Smooth muscle cell of the brain vasculature (primary cell): ENCODE measurements at regions not wholly inside any gene's neighbourhood (a gene's known extent, or its start where the extent isn't known, plus 50 kb on each side); places are given as distances from the start of the nearest gene placed in this dataset.

Experiments used
- DNase-seq: peaks from one replicate; pipeline ENCODE4 v3.0.0-alpha.2; 2012; ENCODE audit warnings: low read depth, low spot score

DNA sequence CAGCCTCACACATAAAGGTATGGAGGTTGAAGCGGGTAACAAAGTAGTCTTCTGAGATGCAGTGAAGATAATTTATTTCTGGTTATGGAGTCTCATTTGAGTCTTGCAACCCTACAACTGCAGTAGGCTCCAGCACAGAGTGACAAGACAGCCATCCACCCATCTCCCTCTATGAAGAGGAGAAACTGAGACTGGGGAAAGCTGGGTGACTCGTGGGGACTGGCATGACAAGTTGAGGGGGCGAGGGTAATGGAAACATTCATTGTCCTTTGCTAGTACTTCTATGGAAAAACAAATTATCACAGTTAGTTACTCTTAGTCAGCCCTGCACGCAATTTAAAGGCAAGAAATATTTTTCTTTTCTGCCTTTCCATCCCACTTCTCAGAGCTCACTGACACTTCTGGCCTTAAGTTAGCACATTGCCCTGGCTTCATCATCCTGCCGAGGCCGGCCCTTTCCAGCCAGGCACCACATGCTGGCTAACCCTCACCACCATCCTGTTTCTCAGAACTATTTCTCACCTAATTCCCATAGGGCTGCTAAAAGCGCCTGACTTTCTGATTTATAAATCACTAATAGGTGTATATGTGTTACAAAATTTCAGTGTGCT is 361.1 kb downstream of the ETS1 start:
- DNase-seq: no peak

DNA sequence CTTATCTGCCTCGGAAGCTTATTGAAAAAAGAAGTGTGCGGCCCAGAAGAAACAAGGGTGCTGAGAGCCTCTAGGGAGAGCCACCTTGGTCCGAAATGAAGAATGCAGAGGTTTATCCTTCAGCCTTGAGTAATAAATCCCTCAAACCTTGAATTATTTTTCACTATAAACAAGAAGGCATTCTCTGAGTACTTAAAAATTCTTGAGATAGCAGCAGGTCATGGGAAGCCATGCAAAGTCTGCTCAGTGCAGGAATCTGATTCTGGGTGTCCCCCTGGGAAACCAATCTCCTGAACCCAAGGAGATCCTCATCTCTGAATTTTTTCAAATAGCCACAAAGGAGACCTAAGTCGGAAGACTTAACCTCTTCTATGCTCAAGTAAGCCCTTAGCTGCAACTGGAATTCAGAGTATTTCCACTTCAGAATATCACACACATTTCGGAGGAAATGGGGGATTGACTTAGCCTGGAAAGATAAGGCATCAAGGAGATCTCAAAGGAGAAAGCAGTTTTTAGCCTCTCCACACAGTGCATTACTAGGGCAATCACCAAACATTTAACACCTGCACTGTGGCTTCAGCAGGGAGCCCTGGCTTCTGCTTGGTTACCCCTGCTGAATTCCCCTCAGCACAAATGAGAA is 365.0 kb downstream of the ETS1 start:
- no peak for DNase-seq

DNA sequence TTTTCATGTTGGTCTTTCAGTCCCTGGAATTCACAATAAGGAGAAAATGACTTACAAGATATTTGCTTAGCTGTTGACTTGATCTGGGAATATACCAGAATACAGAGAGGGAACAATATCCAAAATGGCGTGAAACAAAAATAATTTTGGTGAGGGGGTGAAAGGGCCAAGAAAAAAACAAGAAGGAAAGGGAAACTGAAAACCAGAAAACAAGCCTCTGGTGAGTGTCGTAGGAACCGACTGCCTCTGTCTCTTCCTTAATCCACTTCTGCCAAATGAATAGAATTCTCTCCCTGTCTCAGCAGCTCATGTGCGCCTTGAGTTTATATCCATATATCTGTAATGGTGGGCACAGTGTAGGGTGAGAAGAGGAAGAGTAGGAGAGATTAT is 367.6 kb downstream of the ETS1 start:
- no peak for DNase-seq

DNA sequence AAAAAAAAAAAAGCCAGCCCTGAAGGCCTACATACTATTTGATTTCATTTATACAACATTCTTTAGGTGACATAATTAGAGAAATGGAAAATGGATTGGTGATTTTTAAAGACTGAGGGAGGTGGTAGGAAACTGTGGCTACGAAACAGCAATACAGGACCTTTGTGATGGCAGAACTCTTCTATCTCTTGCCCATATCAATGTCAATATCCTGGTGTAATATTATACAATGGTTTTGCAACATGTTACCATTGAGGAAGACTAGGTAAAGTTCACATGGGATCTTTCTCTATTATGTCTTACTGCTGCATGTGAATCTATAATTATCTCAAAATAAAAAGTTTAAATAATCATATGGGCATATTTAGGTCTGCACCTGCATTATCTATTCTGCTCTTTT is 371.2 kb downstream of the ETS1 start:
- no peak for DNase-seq

DNA sequence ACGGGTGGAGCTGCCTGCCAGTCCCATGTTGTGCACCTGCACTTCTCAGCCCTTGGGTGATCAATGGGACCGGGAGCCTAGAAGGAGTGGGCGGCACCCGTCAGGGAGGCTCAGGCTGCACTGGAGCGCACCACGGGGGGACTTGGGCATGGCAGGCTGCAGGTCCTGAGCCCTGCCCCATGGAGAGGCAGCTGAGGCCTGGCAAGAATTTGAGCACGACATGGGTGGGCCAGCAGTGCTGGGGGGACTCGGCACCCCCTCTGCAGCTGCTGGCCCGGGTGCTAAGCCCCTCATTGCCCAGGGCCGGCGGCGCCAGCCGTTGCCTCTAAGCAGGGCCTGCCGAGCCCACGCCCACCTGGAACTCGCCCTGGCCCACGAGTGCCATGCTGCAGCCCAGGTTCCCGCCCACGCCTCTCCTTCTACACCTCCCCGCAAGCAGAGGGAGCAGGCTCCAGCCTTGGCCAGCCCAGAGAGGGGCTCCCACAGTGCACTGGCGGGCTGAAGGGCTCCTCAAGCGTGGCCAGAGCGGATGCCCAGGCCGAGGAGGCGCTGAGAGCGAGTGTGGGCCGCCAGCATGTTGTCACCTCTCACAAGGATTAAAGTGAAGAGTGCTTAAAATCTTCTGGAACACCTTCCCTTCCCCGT is 372.0 kb downstream of the ETS1 start:
- no peak for DNase-seq

DNA sequence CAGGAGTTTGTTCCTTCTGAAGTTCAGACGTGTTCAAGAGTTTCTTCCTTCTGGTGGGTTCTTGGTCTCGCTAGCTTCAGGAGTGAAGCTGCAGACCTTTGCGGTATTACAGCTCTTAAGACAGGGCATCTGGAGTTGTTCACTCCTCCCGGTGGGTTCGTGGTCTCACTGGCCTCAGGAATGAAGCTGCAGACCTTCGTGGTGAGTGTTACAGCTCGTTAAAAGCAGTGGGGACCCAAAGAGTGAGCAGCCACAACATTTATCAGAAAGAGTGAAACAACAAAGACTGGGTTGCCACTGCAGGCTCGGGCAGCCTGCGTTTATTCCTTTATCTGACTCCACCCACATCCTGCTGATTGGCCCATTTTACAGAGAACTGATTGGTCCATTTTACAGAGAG is 373.1 kb downstream of the ETS1 start:
- no peak for DNase-seq

DNA sequence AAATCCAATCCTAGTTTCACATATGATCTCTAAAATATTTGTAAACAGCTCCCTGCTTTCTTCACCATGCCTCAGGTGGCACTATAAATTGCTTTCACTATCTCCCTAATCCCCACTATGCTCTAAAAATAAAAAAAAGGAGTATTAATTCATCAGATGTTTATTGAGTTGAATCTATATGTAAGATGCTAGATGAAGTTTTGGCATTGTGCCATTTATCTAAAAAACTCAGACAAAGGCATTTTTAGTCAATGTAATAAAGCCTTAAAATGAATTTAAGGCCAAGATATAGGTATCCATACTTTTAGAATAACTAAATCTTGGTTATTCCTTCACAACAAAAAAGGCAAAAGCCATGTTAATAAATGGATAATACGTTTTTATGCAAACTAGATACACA is 373.9 kb downstream of the ETS1 start:
- DNase-seq: no peak

DNA sequence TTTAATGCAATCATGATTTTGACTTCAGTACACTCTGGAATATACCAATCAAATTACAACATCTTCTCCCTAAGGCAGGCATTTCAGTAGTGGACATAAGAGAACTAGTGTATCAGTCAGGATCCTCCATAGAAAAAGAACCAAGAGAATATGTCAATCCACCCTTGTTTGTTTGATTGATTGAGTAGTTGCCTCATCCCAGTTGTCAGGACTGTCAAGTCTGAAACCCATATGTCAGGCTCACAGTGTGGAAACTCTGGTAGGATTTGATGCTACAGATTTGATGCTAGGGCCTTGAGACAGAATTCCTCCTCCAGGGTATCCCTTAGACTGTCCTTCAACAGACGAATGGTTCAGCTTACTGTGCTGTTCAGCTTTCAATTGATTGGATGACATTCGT is 375.0 kb downstream of the ETS1 start:
- no peak for DNase-seq

DNA sequence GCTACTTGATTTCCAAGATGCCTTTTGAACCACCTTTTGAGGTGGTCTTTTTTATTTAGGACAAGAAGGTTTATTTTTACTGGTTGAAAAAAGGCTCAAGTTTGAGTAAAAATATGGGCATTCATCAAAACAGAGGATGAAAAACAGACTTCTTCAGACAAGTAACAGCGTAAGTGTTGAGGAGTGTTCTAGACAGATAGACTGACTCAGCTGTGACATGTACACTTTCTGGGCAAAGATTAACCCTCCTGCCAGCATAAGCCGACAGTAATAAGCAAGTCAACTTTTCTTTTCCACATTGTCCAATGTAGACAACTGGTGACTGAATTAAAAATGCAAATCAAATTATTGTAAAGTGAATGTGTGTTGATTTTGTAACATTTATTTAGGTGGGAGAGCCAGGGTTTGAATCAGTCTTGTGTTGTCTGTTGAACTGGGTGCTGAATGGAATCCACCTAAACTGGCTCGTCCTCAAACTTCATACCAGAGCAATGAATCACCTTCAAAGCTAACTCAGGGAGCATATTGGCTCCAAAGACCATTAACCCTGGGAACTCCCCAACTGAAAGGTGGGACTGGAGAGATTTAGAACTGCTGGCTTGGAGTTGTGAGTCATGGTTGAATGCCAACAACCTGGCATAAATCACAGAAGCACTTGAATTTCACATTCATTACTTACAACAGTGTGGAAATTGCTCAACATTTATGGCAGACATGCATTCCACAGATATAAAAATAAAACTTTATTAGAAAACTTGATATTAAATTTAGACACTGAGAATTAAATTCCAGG is 377.0 kb downstream of the ETS1 start:
- peak; percentile 56 for DNase-seq

DNA sequence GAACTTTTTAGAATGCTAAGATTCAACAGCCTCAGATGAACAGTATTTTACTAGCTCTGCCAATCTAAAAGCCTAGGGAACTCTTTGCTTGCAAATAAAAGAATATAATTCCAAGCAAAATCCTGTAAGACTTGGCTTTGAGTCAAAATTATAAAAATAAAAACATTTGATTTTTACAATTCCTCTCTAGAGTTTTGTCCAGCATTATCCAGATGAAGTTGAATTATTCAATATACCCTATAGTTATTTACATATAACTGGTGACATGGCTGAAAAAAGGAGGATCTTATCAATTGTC is 378.3 kb downstream of the ETS1 start:
- no peak for DNase-seq

DNA sequence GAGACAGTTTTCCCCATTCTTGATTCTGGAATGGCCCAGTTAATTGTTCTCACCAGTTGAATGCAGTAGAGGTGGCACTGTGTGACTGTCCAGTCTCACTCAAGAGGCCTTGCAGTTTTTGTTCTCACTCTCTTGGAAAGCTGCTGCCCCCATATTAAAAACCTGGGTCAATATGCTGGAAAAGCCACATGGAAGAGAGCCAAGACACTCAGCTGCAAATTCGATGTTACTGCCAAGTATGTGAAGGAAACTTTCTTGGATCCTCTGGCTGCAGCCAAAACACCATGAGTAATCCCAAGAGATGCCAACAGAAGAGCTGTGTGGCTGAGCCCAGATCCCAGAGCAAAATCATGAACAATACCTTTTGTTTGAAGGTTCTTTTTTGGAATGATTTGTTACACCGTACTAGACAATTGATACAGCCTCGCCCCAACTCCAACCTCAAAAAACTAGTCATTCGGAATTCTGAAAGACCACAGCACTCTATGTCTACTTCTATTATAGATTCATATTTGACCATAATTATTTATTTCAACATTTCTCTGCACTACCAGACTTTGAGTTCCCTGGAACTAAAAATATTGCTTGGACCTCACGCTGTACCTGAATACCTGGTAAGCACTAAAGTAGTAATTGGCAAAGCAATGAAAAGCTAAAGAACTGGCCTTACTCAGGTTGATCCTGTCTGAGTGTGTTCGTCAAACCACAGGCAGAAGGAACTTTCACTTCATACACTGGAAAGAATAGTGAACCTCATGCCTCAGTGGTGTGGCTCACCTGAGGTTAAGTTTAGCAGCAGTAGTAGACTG is 378.8 kb downstream of the ETS1 start:
- DNase-seq: peak; percentile 75

DNA sequence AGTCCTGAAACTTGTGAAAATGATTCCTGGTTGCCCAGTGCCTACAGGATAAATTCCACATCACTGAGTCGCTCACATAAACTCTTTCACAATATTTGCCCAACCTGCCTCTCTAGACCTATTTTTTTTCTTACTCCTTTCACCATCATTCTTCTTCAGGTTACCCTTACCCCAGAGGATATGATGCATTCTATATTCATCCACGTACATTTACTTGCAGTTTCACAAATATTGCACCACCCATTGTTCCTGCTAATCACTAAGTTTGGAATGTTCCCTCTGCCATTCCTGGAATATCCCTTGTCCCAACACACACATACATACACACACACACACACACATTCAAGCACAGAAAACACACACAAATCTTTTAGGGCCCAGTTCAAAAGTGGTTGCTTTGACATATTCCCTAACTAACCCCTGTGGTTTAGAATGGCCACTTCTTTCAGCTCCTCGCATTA is 379.5 kb downstream of the ETS1 start:
- DNase-seq: no peak

DNA sequence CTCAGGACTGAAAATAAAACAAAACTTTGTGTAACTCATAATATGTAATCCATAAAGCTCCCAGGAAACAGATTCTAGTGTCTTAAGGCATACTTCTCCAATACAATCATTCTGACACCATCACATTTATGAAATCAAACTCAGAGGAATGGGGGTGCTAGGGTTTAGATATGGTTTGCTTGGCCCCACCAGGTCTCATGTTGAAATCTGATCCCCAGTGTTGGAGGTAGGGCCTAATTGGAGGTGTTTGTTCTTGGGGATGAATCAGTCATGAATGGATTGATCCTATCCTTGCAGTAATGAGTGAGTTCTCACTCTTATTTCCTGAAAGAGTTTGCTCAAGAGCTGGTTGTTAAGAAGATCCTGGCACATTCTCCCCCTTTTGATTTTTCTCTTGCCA is 380.9 kb downstream of the ETS1 start:
- DNase-seq: no peak

DNA sequence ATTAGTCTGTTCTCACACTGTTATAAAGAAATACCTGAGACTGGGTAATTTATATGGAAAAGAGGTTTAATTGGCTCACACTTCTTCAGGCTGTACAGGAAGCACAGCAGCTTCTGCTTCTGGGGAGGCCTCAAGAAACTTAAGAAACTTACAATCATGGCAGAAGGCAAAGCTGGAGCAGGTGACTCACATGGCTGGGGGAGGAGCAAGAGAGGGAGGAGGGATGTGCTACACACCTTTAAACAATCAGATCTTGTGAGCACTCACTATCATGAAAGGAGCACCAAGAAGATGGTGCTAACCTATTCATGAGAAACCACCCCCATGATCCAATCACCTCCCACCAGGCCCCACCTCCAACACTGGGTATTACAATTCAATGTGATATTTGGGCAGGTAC is 381.6 kb downstream of the ETS1 start:
- no peak for DNase-seq

DNA sequence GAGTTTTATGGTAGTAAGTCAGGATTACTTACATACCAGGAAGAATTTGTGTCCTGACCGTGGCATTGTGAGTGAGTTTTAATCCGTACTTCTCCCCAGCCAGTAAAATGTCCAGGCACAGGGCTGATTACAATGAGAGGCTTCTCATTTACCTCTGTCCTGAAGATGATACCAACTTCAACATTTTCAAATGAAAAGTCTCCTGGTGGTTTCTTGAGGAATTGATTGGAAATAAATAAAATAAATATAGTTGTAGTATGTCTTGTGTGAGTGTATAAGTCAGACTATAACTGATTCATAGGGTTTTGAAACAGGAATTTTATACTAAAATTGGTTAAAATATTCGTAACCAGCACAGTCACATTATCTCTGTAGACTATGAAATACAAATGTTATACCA is 382.5 kb downstream of the ETS1 start:
- no peak for DNase-seq

DNA sequence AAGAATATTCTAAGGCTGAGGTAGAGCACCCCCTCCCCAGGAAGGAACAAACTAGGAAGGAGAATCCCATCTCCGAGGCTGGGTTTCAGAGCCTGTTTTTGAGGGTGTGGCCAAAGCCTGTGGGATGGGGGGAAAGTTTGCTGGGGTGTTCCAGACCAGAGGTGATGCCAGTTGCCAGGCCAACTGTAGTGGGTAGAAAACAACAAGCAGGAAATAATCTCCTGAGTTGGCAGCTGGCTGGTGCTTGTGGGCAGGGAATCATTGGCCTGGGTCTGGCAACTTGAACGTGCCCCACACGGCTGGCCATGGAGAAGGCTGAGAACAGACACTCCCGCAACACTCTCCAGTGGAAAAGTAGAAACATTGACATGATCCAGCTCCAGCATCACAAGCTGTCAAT is 385.6 kb downstream of the ETS1 start:
- no peak for DNase-seq

DNA sequence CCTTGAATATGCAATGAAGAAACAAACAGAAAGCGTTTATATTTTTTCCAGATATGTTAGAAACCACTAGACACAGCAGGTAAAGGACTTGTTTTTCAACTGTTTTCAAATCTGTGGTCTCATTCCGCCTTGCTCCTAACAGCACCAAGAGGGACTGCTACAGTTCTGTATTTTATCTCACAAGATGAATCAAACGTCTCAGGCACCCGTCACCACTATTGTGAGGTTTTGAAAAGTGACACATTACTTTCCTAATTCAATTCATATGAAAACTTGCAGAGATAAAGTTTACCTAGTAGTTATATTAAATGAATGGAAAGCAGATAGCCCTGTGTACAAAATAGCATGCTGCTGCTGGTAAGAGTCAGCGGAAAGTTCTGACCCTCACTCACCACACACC is 386.3 kb downstream of the ETS1 start:
- no peak for DNase-seq

DNA sequence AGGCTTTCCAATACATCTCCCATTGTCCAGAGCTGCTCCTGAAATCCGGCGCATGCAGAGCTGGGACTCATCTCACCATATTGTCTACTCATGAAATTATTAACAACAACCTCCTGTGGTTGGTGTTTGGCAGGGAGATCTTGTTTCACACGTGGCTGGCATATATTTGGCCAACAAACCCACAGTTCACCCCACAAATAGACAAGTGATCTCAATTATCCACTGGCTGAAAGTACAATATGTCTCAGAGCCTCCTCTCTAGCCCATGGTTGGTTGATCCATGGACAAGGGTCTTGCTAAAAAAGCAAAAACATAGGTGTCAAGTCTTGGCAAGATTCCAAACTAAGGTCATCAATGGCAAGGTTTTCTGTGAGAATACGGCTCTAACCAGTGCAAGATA is 386.9 kb downstream of the ETS1 start:
- no peak for DNase-seq

DNA sequence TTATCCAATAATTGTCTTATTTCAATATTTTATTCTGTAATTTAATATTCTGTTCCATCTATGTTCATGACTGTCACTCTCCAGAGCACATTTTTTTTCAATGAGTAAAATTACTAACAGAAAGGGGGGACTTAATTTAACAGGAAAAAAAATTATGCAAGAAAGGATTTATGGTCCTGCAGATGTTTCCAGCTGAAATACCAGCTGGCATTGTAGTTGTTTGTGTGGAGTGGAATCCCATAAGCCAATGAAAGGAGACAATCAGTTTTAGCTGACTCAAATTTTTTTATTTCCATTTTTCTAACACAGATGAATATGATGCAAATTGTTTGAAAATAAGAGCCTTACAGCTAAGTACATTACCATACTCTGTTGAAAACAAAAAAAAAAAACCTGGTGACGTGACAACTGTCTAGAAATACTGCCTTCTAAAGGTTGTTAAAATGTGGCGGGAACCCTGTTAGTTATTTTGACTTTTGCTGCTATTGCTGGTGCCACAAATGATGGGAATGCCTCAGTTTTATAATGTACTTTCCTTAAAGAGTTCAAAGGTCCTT is 389.1 kb downstream of the ETS1 start:
- no peak for DNase-seq

DNA sequence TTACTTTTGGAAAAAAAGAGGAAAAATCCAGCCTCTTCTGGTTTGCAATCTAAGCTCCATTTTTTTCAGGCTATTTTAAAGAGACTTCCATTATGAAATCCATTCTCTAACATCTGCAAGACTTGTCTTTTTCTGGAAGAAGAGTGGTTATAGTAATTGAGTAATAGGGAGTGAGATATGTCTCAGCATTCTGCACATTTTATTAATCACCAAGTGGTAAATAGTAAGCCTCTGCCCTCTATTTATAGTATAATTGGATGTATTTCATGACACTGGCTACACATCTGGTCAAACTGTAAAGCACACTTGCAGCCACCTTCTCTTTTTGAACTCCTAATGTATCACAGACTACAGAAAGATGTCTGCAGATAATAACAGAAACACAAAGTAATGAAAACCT is 391.1 kb downstream of the ETS1 start:
- no peak for DNase-seq

DNA sequence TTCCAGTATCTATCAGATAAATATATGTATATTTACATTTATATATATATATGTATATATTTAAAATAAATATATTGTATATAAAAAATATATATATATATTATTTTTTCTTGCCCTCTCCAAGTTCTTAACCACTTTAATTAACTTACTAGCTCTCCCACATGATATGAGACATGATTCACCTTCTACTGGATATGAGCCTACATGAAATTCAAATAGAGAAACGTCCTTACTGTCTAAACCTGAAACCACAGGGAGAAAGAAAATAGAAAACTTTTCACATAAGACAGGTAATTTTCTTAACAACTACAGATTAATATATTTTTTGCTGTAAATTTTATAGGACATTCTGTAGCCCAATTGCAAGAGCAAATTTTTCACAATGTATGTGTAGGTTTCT is 391.6 kb downstream of the ETS1 start:
- DNase-seq: no peak
